GM12878 (cell line): ENCODE measurements at regions not wholly inside any gene's neighbourhood (a gene's known extent, or its start where the extent isn't known, plus 50 kb on each side); places are given as distances from the start of the nearest gene placed in this dataset.

ENCODE experiments used
- CBFB ChIP-seq: IDR thresholded peaks from 2 replicates; pipeline ENCODE4 v1.6.1; 2016; ENCODE audit warnings: antibody characterized with exemption, low read depth
- CEBPB ChIP-seq, 2 experiments: fragments of 150-350 bp in 1 of 2; IDR thresholded peaks; 2 replicates each; pipeline ENCODE4 v1.6.1; 2012 to 2014; ENCODE audit warnings: low read depth in 2 of 2, low read length in 2 of 2, borderline replicate concordance in 1 of 2, inconsistent platforms in 1 of 2
- CTCF ChIP-seq, 3 experiments: IDR thresholded peaks in 2 of 3; conservative IDR thresholded peaks in 1 of 3; 2 replicates each; pipeline ENCODE4 v1.5.1; 2011; ENCODE audit warnings: low read depth in 3 of 3, low read length in 3 of 3, mild to moderate bottlenecking in 3 of 3, control low read depth in 2 of 3, moderate library complexity in 2 of 3, inconsistent platforms in 1 of 3, mixed read lengths in 1 of 3; ENCODE audit not compliant: control insufficient read depth in 2 of 3, insufficient read depth in 1 of 3; ENCODE audit errors: extremely low read depth in 1 of 3
- GABPA ChIP-seq: IDR thresholded peaks from 2 replicates; pipeline ENCODE4 v1.6.1; 2014; ENCODE audit warnings: antibody characterized with exemption, low read depth, mild to moderate bottlenecking, inconsistent platforms
- MAX ChIP-seq: IDR thresholded peaks from 2 replicates; pipeline ENCODE4 v1.6.1; 2012; ENCODE audit warnings: low read depth, low read length, improper control_type of control experiment
- PAX8 ChIP-seq: fragments of 450-650 bp; IDR thresholded peaks from 2 replicates; pipeline ENCODE4 v1.6.1; 2017; ENCODE audit warnings: mild to moderate bottlenecking, moderate library complexity
- POLR2AphosphoS5 ChIP-seq: IDR thresholded peaks from 2 replicates; pipeline ENCODE4 v1.6.1; 2011; ENCODE audit warnings: mild to moderate bottlenecking, low read length, inconsistent platforms
- SIX5 ChIP-seq: IDR thresholded peaks from 2 replicates; pipeline ENCODE4 v1.6.1; 2011; ENCODE audit warnings: mild to moderate bottlenecking, low read depth, low read length, moderate library complexity; ENCODE audit not compliant: severe bottlenecking
- SMC3 ChIP-seq: IDR thresholded peaks from 2 replicates; pipeline ENCODE4 v1.6.1; 2011; ENCODE audit warnings: low read length, improper control_type of control experiment, borderline replicate concordance
- ZNF592 ChIP-seq: fragments of 450-650 bp; IDR thresholded peaks from 2 replicates; pipeline ENCODE4 v1.6.1; 2017; ENCODE audit warnings: mild to moderate bottlenecking, moderate library complexity

GRCh38 chr7:73948287-73948686, 79.7 kb upstream of the ELN start:
- TF ChIP-seq PAX8 (no peak), GABPA (no peak), MAX (no peak), CTCF (IDR thresholded peaks at IDR 0.05 in 2 of 3, conservative IDR thresholded peaks at IDR 0.05 in 1 of 3; ENCODE audit: control insufficient read depth in 2 of 3, extremely low read depth in 1 of 3, insufficient read depth in 1 of 3, low read depth in 3 of 3, low read length in 3 of 3) (no peak), ZNF592 (no peak), SMC3 (no peak), CEBPB (IDR thresholded peaks at IDR 0.05; ENCODE audit: borderline replicate concordance in 1 of 2, low read depth in 2 of 2, low read length in 2 of 2) (no peak), SIX5 (no peak), POLR2AphosphoS5 (no peak), CBFB (no peak)
